GM11168 (cell line): ENCODE measurements at regions not wholly inside any gene's neighbourhood (a gene's known extent, or its start where the extent isn't known, plus 50 kb on each side); places are given as distances from the start of the nearest gene placed in this dataset.

Experiments used
- in situ Hi-C: fragments of 300-500 bp; cut with MboI; formaldehyde crosslinking; loops from one replicate; pipeline ENCODE4 v1.12.0; 2022; ENCODE audit warnings: low sequenced_read_pairs; ENCODE audit not compliant: unreplicated experiment

DNA sequence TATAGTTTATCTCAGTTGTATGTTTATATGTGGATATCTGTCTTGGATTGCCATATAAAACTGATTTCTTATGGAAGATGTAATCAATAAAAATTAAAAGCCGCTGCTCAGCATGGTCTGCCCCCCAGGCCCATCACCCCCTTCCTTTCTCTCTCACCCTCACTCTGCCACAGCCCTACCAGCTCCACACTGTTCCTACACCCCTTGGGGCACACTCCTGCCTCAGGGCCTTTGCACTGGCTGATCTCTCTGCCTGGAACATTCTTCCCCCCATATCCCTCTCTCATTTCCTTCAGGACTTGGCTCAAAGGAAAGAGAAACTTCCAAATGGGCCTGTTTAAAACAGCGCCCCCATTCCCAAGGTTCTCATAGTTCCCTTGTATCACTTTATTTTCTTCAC is 63.1 kb downstream of the LRRC32 start:
- in situ Hi-C loops: loop anchor here (10.0 kb wide), 1 partner anchor 77 kb away; no protein-coding TSS in a partner anchor

DNA sequence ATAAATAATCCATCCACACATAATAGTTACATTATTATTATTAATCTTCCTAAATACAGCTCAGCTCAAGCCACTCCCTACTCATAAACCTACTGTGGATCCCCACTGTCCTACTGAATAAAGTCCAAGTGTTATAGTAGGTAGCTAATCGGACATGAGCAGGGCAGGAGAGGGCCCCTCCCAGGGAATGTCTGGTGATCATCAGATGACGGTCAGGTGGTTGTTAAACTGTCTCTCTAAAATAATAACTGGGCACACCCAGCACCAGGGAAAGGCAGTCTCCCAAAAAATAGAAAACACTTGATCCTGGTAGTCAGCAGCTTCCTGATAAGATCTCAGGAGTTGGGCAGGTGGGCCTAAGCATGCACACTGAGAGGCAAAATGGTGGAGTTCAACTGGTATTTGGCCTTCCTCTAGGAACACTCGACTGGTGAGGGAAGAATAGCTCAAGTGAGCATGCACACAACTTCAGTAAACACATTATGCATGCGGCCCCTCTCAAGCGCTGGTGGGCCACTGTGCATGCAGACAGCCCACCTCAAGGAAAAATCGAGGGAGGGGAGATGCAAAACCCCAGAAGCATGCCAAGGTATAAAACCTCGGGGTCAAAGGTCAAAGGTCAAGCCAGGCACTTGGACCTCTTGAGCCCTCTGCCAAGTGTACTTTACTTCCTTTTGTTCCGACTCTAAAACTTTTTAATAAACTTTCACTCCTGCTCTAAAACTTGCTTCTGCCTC is 65.0 kb downstream of the LRRC32 start:
- in situ Hi-C loops: loop anchor here (10.0 kb wide), 1 partner anchor 79 kb away; no protein-coding TSS in a partner anchor

DNA sequence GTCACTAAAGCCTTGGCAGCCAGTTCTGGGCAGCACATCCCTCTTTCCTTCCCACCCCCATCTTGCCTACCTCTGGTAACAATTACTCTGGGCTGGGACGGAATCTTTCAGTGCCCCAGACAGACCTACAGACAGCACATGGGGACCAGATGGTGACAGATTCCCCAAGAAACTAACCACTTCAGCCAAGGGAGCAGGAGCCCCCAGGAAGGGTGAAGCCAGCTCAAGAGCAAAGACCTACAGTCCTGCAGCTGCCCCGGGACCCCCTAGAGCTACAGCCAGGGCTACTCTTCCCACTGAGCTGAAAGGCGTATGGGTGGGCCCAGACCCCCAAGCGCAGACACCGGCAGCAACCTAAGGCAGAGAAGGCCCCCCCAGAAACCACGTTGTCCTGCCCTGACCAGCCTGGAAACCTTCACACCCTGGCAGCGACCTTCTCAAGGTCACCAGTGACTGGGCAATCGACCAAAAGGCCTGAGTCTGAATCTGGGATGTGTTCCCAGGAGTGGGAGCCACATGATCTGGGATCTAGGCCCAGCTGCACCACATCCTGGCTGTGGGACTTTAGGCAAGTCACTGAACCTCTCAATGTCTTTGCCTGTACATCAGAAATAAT is 65.8 kb downstream of the LRRC32 start:
- in situ Hi-C loops: loop anchor here (10.0 kb wide), 1 partner anchor 80 kb away; no protein-coding TSS in a partner anchor

DNA sequence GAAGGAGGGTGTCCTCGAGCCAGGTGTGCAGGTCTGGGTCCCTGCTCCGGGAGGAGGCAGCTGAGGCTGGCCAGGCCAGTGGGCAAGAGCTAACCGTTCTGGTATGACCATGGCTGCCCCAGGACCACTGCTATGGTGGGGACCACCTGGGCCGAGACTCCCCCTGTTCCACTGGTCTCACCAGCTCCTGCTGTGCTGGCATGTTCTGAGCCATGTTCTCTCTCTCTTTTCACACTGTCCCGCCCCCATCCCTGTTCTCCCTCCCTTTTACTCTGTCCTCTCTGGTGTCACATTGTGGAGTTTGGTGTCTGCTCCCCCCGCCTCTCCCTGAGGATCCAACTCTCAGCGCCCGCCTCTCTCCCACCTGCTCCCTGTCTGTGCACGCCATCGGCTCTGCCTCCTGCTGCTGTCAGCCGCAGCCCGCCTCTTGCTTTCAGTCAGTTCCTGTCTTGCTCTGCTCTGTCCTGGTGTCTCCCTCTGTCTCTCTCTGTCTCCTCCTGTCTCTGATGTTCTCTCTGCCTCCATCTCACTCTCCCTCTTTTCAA is 66.4 kb downstream of the LRRC32 start:
- in situ Hi-C loops: loop anchor here (10.0 kb wide), 1 partner anchor 81 kb away; no protein-coding TSS in a partner anchor

- in situ Hi-C loops: loop anchor here (10.0 kb wide), 1 partner anchor 82 kb away; no protein-coding TSS in a partner anchor
These were observed 67.3 kb downstream of the LRRC32 start for GRCh38 chr11:76603202-76603601.
